ENCODE measurements at regions not wholly inside any gene's neighbourhood (a gene's known extent, or its start where the extent isn't known, plus 50 kb on each side); places are given as distances from the start of the nearest gene placed in this dataset.

- DNase-seq (ENCODE audit: low read depth, low spot score): no peak
- H3K27me3 ChIP-seq (ENCODE audit: control insufficient read depth, extremely low read depth, insufficient read depth, low read length): peaks cover 4% of the 10 kb centered on the region
- no peak overlapping the region for H3K9ac ChIP-seq (ENCODE audit: control insufficient read depth, extremely low read depth, insufficient read depth, low read length)
- no peak overlapping the region for H3K4me3 ChIP-seq (ENCODE audit: control insufficient read depth in 2 of 3, extremely low read depth in 1 of 3, insufficient read depth in 2 of 3, low read depth in 1 of 3, low read length in 3 of 3)
- no peak for FAIRE-seq
- no peaks in the 10 kb centered on the region for H3K36me3 ChIP-seq (ENCODE audit: control insufficient read depth in 2 of 2, extremely low read depth in 1 of 2, insufficient read depth in 2 of 2, low read length in 2 of 2)
- H3K4me1 ChIP-seq (ENCODE audit: control insufficient read depth, extremely low read depth, insufficient read depth, low read length): no peaks in the 10 kb centered on the region
- dilution Hi-C loops (cut with MboI; ENCODE audit: extremely low pct_ligation_motif_present, low sequenced_read_pairs): loop anchor here (25.0 kb wide), 1 partner anchor 182 kb away; no protein-coding TSS in a partner anchor
- no peaks in the 10 kb centered on the region for H3K79me2 ChIP-seq (ENCODE audit: control insufficient read depth, insufficient read depth, low read length)
- H2AFZ ChIP-seq (ENCODE audit: control insufficient read depth, low read length): no peak overlapping the region
- no peak for TF ChIP-seq EZH2 (IDR thresholded peaks at IDR 0.05; ENCODE audit: low read length)
- peak in 2 of 3 experiments; percentile 64 to 70 for TF ChIP-seq CTCF (optimal IDR thresholded peaks at IDR 0.05 in 1 of 3, IDR thresholded peaks at IDR 0.05 in 1 of 3, conservative IDR thresholded peaks at IDR 0.05 in 1 of 3; ENCODE audit: extremely low read depth in 1 of 3, insufficient read depth in 2 of 3, low read length in 3 of 3)
- H4K20me1 ChIP-seq (ENCODE audit: control insufficient read depth, extremely low read depth, insufficient read depth, low read length): no peaks in the 10 kb centered on the region
- H3K9me1 ChIP-seq (ENCODE audit: control insufficient read depth, extremely low read depth, insufficient read depth, low read length): no peaks in the 10 kb centered on the region
- no peak overlapping the region for H3K27ac ChIP-seq (ENCODE audit: control insufficient read depth, insufficient read depth, low read length)
- H3K9me3 ChIP-seq (ENCODE audit: control insufficient read depth, low read depth, low read length): no peaks in the 10 kb centered on the region
- no peak overlapping the region for H3K4me2 ChIP-seq (ENCODE audit: control insufficient read depth, extremely low read depth, insufficient read depth, low read depth, low read length)
Observed at GRCh38 chr10:29130190-29130673, 158.6 kb upstream of the LYZL1 start.

GRCh38 chr10:29131952-29132547, 156.8 kb upstream of the LYZL1 start:
- Histone ChIP-seq H3K4me3 (ENCODE audit: control insufficient read depth in 2 of 3, extremely low read depth in 1 of 3, insufficient read depth in 2 of 3, low read depth in 1 of 3, low read length in 3 of 3) (no peak overlapping the region), H3K27ac (ENCODE audit: control insufficient read depth, insufficient read depth, low read length) (no peak overlapping the region), H3K79me2 (ENCODE audit: control insufficient read depth, insufficient read depth, low read length) (no peaks in the 10 kb centered on the region), H3K4me2 (ENCODE audit: control insufficient read depth, extremely low read depth, insufficient read depth, low read depth, low read length) (no peak overlapping the region), H3K27me3 (ENCODE audit: control insufficient read depth, extremely low read depth, insufficient read depth, low read length) (peaks cover 1% of the 10 kb centered on the region), H3K9me3 (ENCODE audit: control insufficient read depth, low read depth, low read length) (no peaks in the 10 kb centered on the region), H2AFZ (ENCODE audit: control insufficient read depth, low read length) (no peak overlapping the region), H4K20me1 (ENCODE audit: control insufficient read depth, extremely low read depth, insufficient read depth, low read length) (no peaks in the 10 kb centered on the region), H3K36me3 (ENCODE audit: control insufficient read depth in 2 of 2, extremely low read depth in 1 of 2, insufficient read depth in 2 of 2, low read length in 2 of 2) (no peaks in the 10 kb centered on the region), H3K9me1 (ENCODE audit: control insufficient read depth, extremely low read depth, insufficient read depth, low read length) (no peaks in the 10 kb centered on the region), H3K4me1 (ENCODE audit: control insufficient read depth, extremely low read depth, insufficient read depth, low read length) (peaks cover 2% of the 10 kb centered on the region), H3K9ac (ENCODE audit: control insufficient read depth, extremely low read depth, insufficient read depth, low read length) (no peak overlapping the region)
- FAIRE-seq: no peak
- TF ChIP-seq CTCF (optimal IDR thresholded peaks at IDR 0.05 in 1 of 3, IDR thresholded peaks at IDR 0.05 in 1 of 3, conservative IDR thresholded peaks at IDR 0.05 in 1 of 3; ENCODE audit: extremely low read depth in 1 of 3, insufficient read depth in 2 of 3, low read length in 3 of 3) (no peak), EZH2 (IDR thresholded peaks at IDR 0.05; ENCODE audit: low read length) (no peak)
- DNase-seq (ENCODE audit: low read depth, low spot score): no peak
- dilution Hi-C loops (cut with MboI; ENCODE audit: extremely low pct_ligation_motif_present, low sequenced_read_pairs): loop anchor here (25.0 kb wide), 1 partner anchor 180 kb away; no protein-coding TSS in a partner anchor
